ENCODE measurements at regions not wholly inside any gene's neighbourhood (a gene's known extent, or its start where the extent isn't known, plus 50 kb on each side); places are given as distances from the start of the nearest gene placed in this dataset.

DNA sequence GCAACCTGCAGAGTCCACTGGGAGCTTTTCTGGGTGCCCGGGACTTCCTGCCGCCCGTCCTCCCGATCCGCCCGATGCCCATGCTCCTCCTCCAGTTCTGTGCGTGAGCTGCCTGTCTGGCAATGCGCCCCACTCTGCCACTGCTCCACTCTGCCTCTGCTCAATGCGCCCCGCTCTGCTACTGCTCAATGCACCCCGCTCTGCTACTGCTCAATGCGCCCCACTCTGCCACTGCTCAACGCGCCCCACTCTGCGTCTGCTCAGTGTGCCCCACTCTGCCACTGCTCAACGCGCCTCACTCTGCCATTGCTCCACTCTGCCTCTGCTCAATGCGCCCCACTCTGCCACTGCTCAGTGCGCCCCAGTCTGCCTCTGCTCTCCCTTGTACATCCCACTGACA lies 436.0 kb downstream of the NR2F1-AS1 start (continued):
- no peak for TF ChIP-seq ZNF462 (CRISPR knock-in tag; IDR thresholded peaks at IDR 0.05)

DNA sequence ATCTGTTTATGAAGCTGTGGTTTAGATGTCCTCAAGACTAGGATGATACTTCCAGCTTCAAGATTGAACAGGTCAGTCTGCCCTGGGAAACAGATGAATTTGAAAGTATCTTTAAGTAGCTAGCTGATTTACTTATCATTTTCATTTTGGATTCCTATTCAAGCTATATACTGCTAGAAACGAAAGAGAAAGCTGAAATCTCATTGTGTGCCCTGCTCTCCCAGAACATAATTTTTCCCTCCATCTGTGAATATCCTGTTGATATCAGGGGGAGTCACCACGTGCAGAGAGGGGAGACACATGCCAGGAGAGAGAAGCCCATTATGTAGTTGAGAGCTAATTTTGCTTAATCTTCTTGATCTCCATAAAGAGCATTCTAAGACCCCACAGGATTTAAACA lies 439.1 kb downstream of the NR2F1-AS1 start:
- Histone ChIP-seq H3K4me3 (no peak overlapping the region), H3K79me2 (replicated peaks; ENCODE audit: insufficient read depth) (no peaks in the 10 kb centered on the region), H3K4me1 (ENCODE audit: insufficient read depth) (no peaks in the 10 kb centered on the region), H2AFZ (no peak overlapping the region), H3K27ac (ENCODE audit: low read depth) (no peak overlapping the region), H3K27me3 (ENCODE audit: insufficient read depth) (no peaks in the 10 kb centered on the region), H3K36me3 (ENCODE audit: insufficient read depth) (no peaks in the 10 kb centered on the region), H4K20me1 (replicated peaks; ENCODE audit: insufficient read depth) (no peaks in the 10 kb centered on the region), H3K9me2 (ENCODE audit: insufficient read depth) (peaks cover 4% of the 10 kb centered on the region; the same call in 1 of the 2 replicates), H3K4me2 (no peak overlapping the region), H3F3A (replicated peaks; ENCODE audit: low read depth) (no peaks in the 10 kb centered on the region)
- Mint-ChIP-seq H3K9me3 (peaks cover 10% of the 10 kb centered on the region), H3K36me3 (ENCODE audit: low read depth) (no peaks in the 10 kb centered on the region; the same call in 2 of the 3 replicates), H3K4me1 (no peaks in the 10 kb centered on the region; the same call in 2 of the 3 replicates), H3K4me3 (no peak overlapping the region), H3K27me3 (ENCODE audit: insufficient read depth, low read depth, poor library complexity) (peaks cover 3% of the 10 kb centered on the region), H3K27ac (no peak overlapping the region)
- ATAC-seq (no peak), DNase-seq (ENCODE audit: low spot score) (no peak)
- TF ChIP-seq CREB1 (CRISPR knock-in tag; IDR thresholded peaks at IDR 0.05; ENCODE audit: low read depth) (no peak), CTCF (conservative IDR thresholded peaks at IDR 0.05; ENCODE audit: low read depth in 2 of 2) (no peak), STAT1 (IDR thresholded peaks at IDR 0.05; ENCODE audit: unreplicated experiment) (no peak), ZNF331 (CRISPR knock-in tag; IDR thresholded peaks at IDR 0.05; ENCODE audit: low read depth) (no peak), POLR2AphosphoS5 (IDR thresholded peaks at IDR 0.05; ENCODE audit: low read depth) (no peak), ZNF114 (CRISPR knock-in tag; IDR thresholded peaks at IDR 0.05) (no peak), NANOG (IDR thresholded peaks at IDR 0.05; ENCODE audit: borderline replicate concordance) (no peak), EZH2 (IDR thresholded peaks at IDR 0.05; ENCODE audit: low read depth, unreplicated experiment) (no peak), REST (IDR thresholded peaks at IDR 0.05; ENCODE audit: unreplicated experiment) (no peak)
- TF ChIP-seq, protein P1, sequence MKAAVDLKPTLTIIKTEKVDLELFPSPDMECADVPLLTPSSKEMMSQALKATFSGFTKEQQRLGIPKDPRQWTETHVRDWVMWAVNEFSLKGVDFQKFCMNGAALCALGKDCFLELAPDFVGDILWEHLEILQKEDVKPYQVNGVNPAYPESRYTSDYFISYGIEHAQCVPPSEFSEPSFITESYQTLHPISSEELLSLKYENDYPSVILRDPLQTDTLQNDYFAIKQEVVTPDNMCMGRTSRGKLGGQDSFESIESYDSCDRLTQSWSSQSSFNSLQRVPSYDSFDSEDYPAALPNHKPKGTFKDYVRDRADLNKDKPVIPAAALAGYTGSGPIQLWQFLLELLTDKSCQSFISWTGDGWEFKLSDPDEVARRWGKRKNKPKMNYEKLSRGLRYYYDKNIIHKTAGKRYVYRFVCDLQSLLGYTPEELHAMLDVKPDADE (IDR thresholded peaks at IDR 0.05) = no peak

All from GM23338 (cell line).